AG04449 (cell line): ENCODE measurements at regions not wholly inside any gene's neighbourhood (a gene's known extent, or its start where the extent isn't known, plus 50 kb on each side); places are given as distances from the start of the nearest gene placed in this dataset.
A peak's percentile ranks its signal among the peaks of the same experiment; 100 is the strongest.

Source experiments
- CTCF ChIA-PET: fragments of 350-600 bp; formaldehyde crosslinking; extraction: SDS; loops from one replicate; lab custom pipeline; 2021; ENCODE audit warnings: antibody characterized with exemption; lab: Yijun Ruan, JAX
- POLR2A ChIA-PET: fragments of 400-600, 350-600 bp; formaldehyde crosslinking; extraction: SDS; loops from one replicate; lab custom pipeline; 2020; ENCODE audit warnings: antibody characterized with exemption, inconsistent platforms; lab: Yijun Ruan, JAX
- DNase-seq: peaks from one replicate; pipeline ENCODE4 v3.0.0-alpha.2; 2010; ENCODE audit warnings: low read depth, low spot score
- H3K4me3 ChIP-seq: 2 replicates; pipeline ENCODE4 v1.5.1; 2011; ENCODE audit warnings: low read depth, mild to moderate bottlenecking, control low read depth, low read length
- CTCF ChIP-seq: IDR thresholded peaks from one replicate; pipeline ENCODE4 v1.5.1; 2011; ENCODE audit warnings: mild to moderate bottlenecking, moderate library complexity, low read length, control low read depth, inconsistent platforms; ENCODE audit not compliant: insufficient read depth; ENCODE audit errors: missing control alignments

- ChIA-PET POLR2A (no interaction called here), CTCF (no interaction called here)
- no peak for DNase-seq
- no peak overlapping the region for H3K4me3 ChIP-seq
- TF ChIP-seq CTCF = no peak
Observed at GRCh38 chr12:84760091-84760865, 152.3 kb downstream of the SLC6A15 start.

- ChIA-PET CTCF (interaction anchor here (0.6 kb wide), 1 partner anchor 139 kb away, joined by 3 read pairs; no protein-coding TSS in a partner anchor), POLR2A (no interaction called here)
- H3K4me3 ChIP-seq = no peak overlapping the region
- DNase-seq = peak; percentile 59
- TF ChIP-seq CTCF = no peak
Observed at GRCh38 chr12:84757978-84758377, 154.6 kb downstream of the SLC6A15 start.

- DNase-seq = peak; percentile 79
- no peak overlapping the region for H3K4me3 ChIP-seq
- ChIA-PET POLR2A (no interaction called here), CTCF (no interaction called here)
- no peak for TF ChIP-seq CTCF
Observed at GRCh38 chr12:84756961-84757360, 155.6 kb downstream of the SLC6A15 start.

GRCh38 chr12:84745127-84745526 is 167.5 kb downstream of the SLC6A15 start:
- TF ChIP-seq CTCF = no peak
- no peak overlapping the region for H3K4me3 ChIP-seq
- CTCF ChIA-PET = no interaction called here
- POLR2A ChIA-PET = no interaction called here
- no peak for DNase-seq

- TF ChIP-seq CTCF = no peak
- ChIA-PET CTCF (no interaction called here), POLR2A (no interaction called here)
- no peak for DNase-seq
- H3K4me3 ChIP-seq = no peak overlapping the region
Observed at GRCh38 chr12:84741692-84742091, 170.9 kb downstream of the SLC6A15 start.

- POLR2A ChIA-PET = no interaction called here
- no peak for DNase-seq
- no peak overlapping the region for H3K4me3 ChIP-seq
- CTCF ChIA-PET = no interaction called here
- TF ChIP-seq CTCF = no peak
Observed at GRCh38 chr12:84741031-84741430, 171.6 kb downstream of the SLC6A15 start.
